GM18907 (cell line): ENCODE measurements at regions not wholly inside any gene's neighbourhood (a gene's known extent, or its start where the extent isn't known, plus 50 kb on each side); places are given as distances from the start of the nearest gene placed in this dataset.

Experiments used
- ATAC-seq: cut with Tn5 transposase; IDR thresholded peaks from one replicate; pipeline ENCODE4 v1.9.1; 2021; ENCODE audit warnings: mild to moderate bottlenecking, moderate library complexity; ENCODE audit not compliant: unreplicated experiment

DNA sequence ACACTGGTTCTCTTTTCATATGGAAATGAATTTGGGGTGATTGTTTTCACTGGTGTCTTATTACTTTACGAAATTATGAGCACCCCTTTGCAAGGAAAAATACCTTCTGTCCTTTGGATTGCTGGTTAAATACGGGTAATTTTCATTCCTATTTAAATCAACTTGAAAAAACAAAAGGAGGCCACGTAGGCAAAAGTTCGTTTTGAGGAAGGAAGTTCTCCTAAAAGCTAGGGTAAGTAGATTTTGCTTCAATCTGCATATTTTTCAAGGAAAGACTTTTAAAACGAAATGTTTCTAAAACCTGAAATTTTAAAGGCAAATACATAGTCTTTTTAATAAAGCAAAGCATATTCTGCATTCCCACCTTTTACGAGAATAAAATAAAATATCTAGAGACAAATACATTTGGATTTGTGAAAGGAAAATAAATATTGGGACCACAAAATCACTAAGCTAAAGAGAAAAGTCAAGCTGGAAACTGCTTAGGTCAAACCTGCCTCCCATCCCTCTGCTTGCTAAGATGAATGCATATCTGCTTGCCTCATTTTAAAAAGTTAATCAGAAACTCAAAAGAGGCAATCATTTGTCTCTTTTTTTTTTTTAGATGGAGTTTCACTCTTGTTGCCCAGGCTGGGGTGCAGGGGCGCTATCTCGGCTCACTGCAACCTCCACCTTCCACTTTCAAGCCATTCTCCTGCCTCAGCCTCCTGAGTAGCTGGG is 70.9 kb upstream of the ETS2 start:
- no peak for ATAC-seq

DNA sequence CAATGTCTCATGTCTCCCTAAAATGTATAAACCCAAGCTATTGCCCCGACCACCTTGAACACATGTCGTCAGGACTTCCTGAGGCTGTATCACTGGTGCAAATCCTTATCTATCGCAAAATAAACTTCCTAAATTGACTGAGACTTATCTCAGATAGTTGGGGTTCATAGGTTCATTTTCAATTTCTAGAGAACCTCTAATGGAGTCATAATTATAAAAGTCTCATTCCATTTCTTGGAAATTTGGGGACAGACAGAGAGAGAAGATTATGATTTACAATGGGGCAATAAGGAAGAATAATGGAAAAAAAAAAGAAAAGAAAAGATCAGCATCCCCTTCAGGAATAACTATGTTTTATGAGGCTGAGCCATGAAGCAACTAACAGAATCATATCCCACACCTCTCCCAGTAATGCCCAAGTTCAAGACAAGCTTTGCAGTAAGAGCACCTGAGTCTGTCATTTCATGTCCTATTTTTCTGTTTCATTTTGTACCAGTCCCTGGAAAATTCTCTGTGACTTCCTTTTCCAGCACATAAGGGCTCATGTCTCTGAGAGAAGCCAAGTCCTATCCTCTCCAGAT is 70.0 kb upstream of the ETS2 start:
- ATAC-seq: no peak

DNA sequence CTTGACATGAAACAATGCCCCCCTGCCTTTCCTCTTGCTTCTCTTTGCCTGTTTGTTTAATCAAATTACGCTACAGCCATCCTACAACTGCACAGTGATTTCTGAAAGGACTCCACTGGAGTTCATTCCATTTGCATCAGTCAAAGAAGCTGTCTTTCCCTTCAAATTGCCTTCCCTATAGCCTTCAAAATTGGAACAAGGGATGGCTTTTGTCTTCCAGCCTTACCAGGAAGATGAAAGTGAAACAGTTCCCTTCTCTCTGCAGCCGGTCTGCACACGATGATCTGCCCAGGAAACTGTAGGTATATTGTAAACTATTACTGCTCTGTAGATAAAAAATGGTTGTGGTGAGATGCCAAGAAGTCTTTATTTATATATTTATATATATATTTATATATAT is 65.6 kb upstream of the ETS2 start:
- ATAC-seq: no peak

DNA sequence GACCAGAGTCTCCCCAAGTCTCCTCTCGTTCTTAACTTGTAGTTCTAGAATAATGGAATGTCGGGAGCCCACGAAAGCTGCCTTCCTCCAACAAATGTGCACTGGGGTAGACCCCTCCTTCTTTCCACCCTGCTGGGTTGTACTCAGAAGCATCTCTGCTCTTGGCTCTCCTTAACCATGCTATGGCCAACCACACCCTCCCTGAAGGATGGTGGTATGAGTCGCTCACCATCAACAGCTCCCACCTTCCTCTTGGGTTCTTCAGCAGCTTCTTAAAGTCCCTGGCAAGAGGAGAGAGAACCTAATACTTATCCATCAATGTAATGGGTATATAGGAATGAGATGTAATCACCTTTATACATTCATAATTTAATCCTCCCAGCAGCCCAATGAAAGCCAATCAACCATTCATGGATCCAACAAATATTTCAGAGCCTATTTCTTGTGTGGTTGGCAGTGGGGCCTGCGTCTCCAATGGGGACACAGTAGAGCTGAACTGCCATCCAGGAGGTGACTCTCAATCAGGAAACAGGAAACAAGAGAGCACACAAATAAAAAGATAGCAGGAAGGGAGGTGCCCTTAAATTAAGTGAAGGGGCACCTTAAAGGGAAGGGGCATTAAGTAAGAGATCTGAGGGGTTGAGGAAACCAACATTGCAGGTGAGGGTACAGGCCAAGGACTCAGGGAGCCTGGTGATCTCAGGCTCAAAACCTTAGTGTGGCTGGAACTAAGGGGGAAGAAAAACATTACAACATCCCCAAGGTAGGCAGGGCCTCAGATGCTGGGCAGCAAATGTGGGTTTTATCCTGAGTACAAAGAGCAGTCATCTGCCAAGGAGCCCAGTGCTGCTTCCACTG is 64.4 kb upstream of the ETS2 start:
- ATAC-seq: no peak

DNA sequence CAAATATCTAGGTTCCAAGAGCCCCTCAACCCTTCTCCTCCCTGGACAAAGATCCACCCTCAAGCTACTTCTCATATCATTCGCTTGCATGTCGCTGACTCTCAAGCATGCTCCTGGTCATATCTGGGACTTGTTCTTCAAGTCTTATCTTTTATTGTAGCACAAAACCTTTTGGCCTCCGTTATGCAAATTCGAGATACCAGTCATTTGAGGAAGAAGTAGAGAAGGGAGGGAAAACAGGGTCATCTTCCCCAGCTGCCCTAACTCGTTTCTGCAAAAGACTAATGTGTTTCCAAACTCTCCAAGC is 63.8 kb upstream of the ETS2 start:
- no peak for ATAC-seq

DNA sequence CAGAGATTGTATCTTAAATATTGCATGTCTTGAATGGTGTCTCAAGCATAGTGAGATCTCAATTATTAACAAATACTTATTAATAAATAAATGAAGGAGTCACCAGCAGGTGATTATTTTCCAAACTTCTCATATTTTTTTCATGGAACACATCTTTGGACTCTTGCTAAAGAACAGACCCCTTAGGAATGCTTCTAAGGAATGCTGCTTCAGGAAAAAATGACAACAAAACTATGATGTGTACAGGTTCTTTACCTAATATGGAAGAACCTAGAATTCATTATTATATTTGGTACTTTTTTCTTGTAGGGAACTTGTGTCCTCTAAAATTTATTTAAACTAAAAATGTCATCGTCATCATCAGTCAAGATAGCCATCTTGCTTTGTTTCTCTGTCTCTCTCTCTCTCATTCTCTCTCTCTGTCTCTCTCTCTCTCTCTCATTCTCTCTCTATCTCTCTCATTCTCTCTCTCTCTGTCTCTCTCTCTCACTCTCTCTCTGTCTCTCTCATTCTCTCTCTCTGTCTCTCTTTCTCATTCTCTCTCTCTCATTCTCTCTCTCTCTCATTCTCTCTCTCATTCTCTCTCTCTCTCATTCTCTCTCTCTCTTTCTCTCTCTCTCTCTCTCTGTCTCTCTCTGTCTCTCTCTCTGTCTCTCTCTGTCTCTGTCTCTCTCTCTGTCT is 63.0 kb upstream of the ETS2 start:
- no peak for ATAC-seq

DNA sequence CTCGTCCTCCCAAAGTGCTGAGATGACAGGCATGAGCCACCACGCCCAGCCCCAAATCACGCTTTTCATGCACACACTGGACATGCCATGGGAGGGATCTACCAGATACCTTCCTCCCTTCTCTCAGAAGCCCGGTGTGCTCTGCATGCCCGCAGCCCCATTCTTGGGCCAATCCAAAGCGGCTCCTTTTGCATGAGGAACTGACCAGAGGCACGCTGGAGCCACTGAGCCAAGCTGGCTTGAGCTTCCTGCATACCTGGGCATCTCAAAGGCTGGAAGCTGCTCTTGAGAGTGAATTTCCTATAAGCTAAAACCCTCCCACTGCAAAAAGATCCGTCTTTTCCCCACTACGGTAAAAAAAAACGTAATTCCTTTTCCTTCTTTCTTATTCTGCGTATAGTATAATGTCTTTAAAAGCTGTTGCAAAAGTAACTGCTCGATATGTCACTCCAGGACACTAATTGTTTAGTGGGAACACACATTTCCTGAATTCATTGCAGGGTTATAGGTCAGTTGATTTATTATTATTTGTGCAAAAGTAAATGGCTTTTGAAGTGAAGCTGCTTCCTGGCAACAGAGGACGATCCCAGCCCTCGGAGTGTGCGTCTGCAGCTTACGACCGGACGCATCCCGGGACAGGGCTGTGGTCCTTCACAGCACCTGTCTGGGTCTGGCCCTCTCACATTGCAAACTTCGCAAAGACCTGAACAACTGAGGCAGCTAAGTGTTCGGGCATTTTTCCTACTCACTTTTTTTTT is 61.8 kb upstream of the ETS2 start:
- no peak for ATAC-seq

- no peak for ATAC-seq
Observed at GRCh38 chr21:38744861-38745260, 60.9 kb upstream of the ETS2 start.

DNA sequence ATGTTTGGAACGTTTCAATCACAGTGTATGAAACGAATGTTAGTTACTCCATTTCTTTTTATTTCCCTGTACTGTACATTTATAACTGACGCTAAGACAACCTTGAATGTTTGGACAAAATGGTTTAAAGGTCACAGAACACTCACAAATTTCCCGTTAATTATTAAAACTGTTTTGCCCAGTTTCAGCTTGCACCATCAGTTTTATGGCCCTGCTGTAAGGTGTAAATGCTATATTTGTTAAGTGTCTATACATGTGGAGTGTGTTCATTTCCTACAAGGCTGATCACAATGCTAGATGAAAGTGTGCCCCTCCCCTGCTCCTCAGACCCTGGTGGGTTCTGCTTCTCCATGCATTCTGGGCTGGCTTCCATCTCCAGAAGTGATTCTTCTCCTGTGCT is 57.9 kb upstream of the ETS2 start:
- ATAC-seq: no peak

- ATAC-seq: no peak
Observed at GRCh38 chr21:38751379-38752050, 54.2 kb upstream of the ETS2 start.

DNA sequence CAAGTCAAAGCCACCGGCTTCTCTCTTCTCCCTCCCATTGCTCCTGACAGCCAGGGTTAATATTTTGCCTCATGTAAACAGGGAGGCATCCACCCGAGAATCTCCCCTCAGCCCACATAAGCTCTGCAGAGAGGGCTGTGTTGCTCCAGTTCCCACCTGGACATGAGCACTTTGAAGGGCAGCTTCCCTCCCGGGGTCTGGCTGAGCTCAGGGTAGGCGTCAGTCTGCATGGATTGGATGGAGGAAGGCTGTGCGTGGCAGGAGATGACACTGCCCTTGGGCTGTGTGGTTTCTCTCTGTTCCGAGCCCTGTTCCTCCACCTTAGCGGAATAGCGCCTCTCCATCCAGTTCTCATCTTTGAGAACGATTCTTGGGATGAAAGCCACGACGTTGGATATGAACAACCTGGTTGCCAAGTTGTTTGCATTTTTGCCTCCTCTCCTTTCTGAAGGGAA is 53.7 kb upstream of the ETS2 start:
- ATAC-seq: no peak

GRCh38 chr21:38753114-38753513 is 52.6 kb upstream of the ETS2 start:
- ATAC-seq: no peak

GRCh38 chr21:38753557-38753971 is 52.2 kb upstream of the ETS2 start:
- no peak for ATAC-seq
